Loucy (cell line): ENCODE measurements at regions not wholly inside any gene's neighbourhood (a gene's known extent, or its start where the extent isn't known, plus 50 kb on each side); places are given as distances from the start of the nearest gene placed in this dataset.

Source experiments
- CTCF ChIP-seq: fragments of 200-600 bp; sonication (generic); conservative IDR thresholded peaks from 2 replicates; pipeline ENCODE4 v1.5.1; 2014; ENCODE audit warnings: mild to moderate bottlenecking, antibody characterized with exemption, low read length
- EZH2phosphoT487 ChIP-seq: fragments of 200-600 bp; IDR thresholded peaks from 2 replicates; pipeline ENCODE4 v1.6.1; 2018; ENCODE audit warnings: antibody characterized with exemption, mild to moderate bottlenecking, moderate library complexity, borderline replicate concordance

DNA sequence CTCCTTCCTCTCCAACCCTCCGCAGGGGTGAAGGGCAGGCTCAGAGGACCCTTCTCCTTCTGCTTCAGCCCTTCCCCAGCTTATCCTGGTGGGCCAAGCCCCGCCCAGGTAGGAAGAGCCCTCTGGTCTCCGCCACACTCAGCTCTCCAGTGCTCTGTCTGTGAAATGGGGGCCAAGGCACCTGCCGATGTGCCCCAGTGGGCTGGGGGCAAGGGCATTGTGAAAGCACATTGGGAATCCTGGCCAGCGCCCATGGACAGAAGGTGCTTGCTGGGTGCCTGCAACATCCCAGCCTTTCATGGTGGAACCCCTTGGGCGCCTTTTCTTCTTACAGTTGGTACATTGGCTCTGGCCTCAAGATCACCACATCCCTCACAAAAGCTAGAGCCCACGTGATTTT is 150.8 kb downstream of the INHBB start:
- TF ChIP-seq CTCF = no peak
- TF ChIP-seq EZH2phosphoT487 = no peak
